Neural cell (in vitro differentiated cells): ENCODE measurements at regions not wholly inside any gene's neighbourhood (a gene's known extent, or its start where the extent isn't known, plus 50 kb on each side); places are given as distances from the start of the nearest gene placed in this dataset.

Source experiments
- H2AFZ ChIP-seq: fragments of 200-600, 300-800 bp; sonication (generic), shearing (Covaris generic); 2 replicates; pipeline ENCODE4 v1.6.0; 2014; ENCODE audit warnings: low read depth, mild to moderate bottlenecking, antibody characterized with exemption, low read length, moderate library complexity
- H3F3A ChIP-seq: fragments of 200-600 bp; shearing (Covaris generic); 2 replicates; pipeline ENCODE4 v1.6.1; 2016; ENCODE audit warnings: mild to moderate bottlenecking, moderate library complexity, mixed read lengths, antibody characterized with exemption, low read length; ENCODE audit not compliant: insufficient read depth, poor library complexity, severe bottlenecking
- H3K27ac ChIP-seq: fragments of 200-600, 300-800 bp; sonication (generic), shearing (Covaris generic); 2 replicates; pipeline ENCODE4 v1.5.1; 2014; ENCODE audit warnings: mild to moderate bottlenecking, low read length, moderate library complexity
- H3K27me3 ChIP-seq: fragments of 300-800, 200-600 bp; sonication (generic), shearing (Covaris generic); 2 replicates; pipeline ENCODE4 v1.6.0; 2014; ENCODE audit warnings: mild to moderate bottlenecking, low read depth, low read length, moderate library complexity; ENCODE audit not compliant: insufficient read depth
- H3K36me3 ChIP-seq: fragments of 300-800, 200-600 bp; sonication (generic), shearing (Covaris generic); 2 replicates; pipeline ENCODE4 v1.5.1; 2014; ENCODE audit warnings: mild to moderate bottlenecking, antibody characterized with exemption, low read length, moderate library complexity; ENCODE audit not compliant: insufficient read depth
- H3K4me2 ChIP-seq: fragments of 300-800, 200-600 bp; sonication (generic), shearing (Covaris generic); 2 replicates; pipeline ENCODE4 v1.6.0; 2014; ENCODE audit warnings: mild to moderate bottlenecking, low read length
- H3K4me3 ChIP-seq: fragments of 300-800, 200-600 bp; sonication (generic), shearing (Covaris generic); 2 replicates; pipeline ENCODE4 v1.5.1; 2014; ENCODE audit warnings: mild to moderate bottlenecking, low read length, moderate library complexity
- H3K79me2 ChIP-seq: fragments of 200-600 bp; shearing (Covaris generic); replicated peaks from 2 replicates; pipeline ENCODE4 v1.6.0; 2014; ENCODE audit warnings: mild to moderate bottlenecking, low read length, moderate library complexity; ENCODE audit not compliant: insufficient read depth
- H3K9ac ChIP-seq: fragments of 300-800, 200-600 bp; sonication (generic), shearing (Covaris generic); 2 replicates; pipeline ENCODE4 v1.6.1; 2016; ENCODE audit warnings: mild to moderate bottlenecking, low read length, mixed read lengths
- H3K9me2 ChIP-seq: fragments of 200-600 bp; shearing (Covaris generic); 2 replicates; pipeline ENCODE4 v1.6.1; 2016; ENCODE audit warnings: mild to moderate bottlenecking, low read length, mixed read lengths; ENCODE audit not compliant: insufficient read depth
- H3K9me3 ChIP-seq: fragments of 200-600, 300-800 bp; sonication (generic), shearing (Covaris generic); 2 replicates; pipeline ENCODE4 v1.6.1; 2016; ENCODE audit warnings: mild to moderate bottlenecking, mixed run types, low read length, moderate library complexity, mixed read lengths
- H4K20me1 ChIP-seq: fragments of 200-600 bp; shearing (Covaris generic); 2 replicates; pipeline ENCODE4 v1.6.1; 2016; ENCODE audit warnings: mild to moderate bottlenecking, mixed run types; ENCODE audit not compliant: insufficient read depth
- EP300 ChIP-seq: fragments of 450-650 bp; conservative IDR thresholded peaks from 2 replicates; pipeline ENCODE4 v1.6.1; 2014; ENCODE audit warnings: antibody characterized with exemption, mild to moderate bottlenecking, moderate library complexity; ENCODE audit not compliant: poor library complexity, severe bottlenecking
- EZH2 ChIP-seq: fragments of 200-600, 300-800 bp; shearing (Covaris generic), sonication (generic); IDR thresholded peaks from 2 replicates; pipeline ENCODE4 v1.6.1; 2014; ENCODE audit warnings: antibody characterized with exemption, low read length, borderline replicate concordance, mild to moderate bottlenecking; ENCODE audit not compliant: insufficient read depth, poor library complexity, severe bottlenecking
- MXI1 ChIP-seq: fragments of 450-650 bp; conservative IDR thresholded peaks from 2 replicates; pipeline ENCODE4 v1.6.1; 2014; ENCODE audit warnings: antibody characterized with exemption, mild to moderate bottlenecking; ENCODE audit not compliant: poor library complexity, severe bottlenecking
- POLR2AphosphoS5 ChIP-seq: IDR thresholded peaks from 2 replicates; pipeline ENCODE4 v1.6.1; 2012
- RAD21 ChIP-seq: fragments of 450-650 bp; conservative IDR thresholded peaks from 2 replicates; pipeline ENCODE4 v1.6.1; 2014; ENCODE audit warnings: antibody characterized with exemption, mild to moderate bottlenecking, moderate library complexity
- SMC3 ChIP-seq: fragments of 450-650 bp; conservative IDR thresholded peaks from 2 replicates; pipeline ENCODE4 v1.6.1; 2014; ENCODE audit warnings: antibody characterized with exemption, mild to moderate bottlenecking, moderate library complexity; ENCODE audit not compliant: poor library complexity
- TAF1 ChIP-seq: IDR thresholded peaks from 2 replicates; pipeline ENCODE4 v1.6.1; 2012; ENCODE audit warnings: low read depth
- TF ChIP-seq, protein P1 (sequence below): fragments of 450-650 bp; IDR thresholded peaks from 2 replicates; pipeline ENCODE4 v1.5.1; 2014; ENCODE audit warnings: antibody characterized with exemption, mild to moderate bottlenecking, moderate library complexity; ENCODE audit not compliant: poor library complexity, severe bottlenecking
- TF ChIP-seq, protein P2 (sequence below): IDR thresholded peaks from 2 replicates; pipeline ENCODE4 v1.6.1; 2012; ENCODE audit warnings: borderline replicate concordance

DNA sequence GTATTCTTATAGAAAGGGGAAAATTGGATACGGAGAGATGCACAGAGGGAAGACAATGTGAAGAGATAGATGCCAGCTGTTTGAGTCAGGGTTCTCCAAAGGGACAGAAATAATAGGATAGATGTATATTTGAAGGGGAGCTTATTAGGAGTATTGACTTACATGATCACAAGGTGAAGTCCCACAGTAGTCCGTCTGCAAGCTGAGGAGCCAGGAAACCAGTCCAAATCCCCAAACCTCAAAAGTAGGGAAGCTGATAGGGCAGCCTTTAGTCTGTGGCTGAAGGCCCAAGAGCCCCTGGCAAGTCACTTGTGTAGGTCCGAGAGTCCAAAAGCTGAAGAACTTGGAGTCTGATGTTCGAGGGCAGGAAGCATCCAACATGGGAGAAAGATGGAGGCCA is 569.6 kb upstream of the LARGE1 start:
- Histone ChIP-seq H3K9me3 (no peaks in the 10 kb centered on the region), H3K79me2 (no peaks in the 10 kb centered on the region), H3K4me2 (no peak overlapping the region), H3K27ac (no peak overlapping the region), H2AFZ (no peak overlapping the region), H3K9me2 (no peaks in the 10 kb centered on the region), H3K9ac (no peak overlapping the region), H3K4me3 (no peak overlapping the region), H4K20me1 (no peaks in the 10 kb centered on the region), H3K27me3 (no peaks in the 10 kb centered on the region), H3F3A (no peaks in the 10 kb centered on the region), H3K36me3 (no peaks in the 10 kb centered on the region)
- TF ChIP-seq, protein P1, sequence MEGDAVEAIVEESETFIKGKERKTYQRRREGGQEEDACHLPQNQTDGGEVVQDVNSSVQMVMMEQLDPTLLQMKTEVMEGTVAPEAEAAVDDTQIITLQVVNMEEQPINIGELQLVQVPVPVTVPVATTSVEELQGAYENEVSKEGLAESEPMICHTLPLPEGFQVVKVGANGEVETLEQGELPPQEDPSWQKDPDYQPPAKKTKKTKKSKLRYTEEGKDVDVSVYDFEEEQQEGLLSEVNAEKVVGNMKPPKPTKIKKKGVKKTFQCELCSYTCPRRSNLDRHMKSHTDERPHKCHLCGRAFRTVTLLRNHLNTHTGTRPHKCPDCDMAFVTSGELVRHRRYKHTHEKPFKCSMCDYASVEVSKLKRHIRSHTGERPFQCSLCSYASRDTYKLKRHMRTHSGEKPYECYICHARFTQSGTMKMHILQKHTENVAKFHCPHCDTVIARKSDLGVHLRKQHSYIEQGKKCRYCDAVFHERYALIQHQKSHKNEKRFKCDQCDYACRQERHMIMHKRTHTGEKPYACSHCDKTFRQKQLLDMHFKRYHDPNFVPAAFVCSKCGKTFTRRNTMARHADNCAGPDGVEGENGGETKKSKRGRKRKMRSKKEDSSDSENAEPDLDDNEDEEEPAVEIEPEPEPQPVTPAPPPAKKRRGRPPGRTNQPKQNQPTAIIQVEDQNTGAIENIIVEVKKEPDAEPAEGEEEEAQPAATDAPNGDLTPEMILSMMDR, result no peak

DNA sequence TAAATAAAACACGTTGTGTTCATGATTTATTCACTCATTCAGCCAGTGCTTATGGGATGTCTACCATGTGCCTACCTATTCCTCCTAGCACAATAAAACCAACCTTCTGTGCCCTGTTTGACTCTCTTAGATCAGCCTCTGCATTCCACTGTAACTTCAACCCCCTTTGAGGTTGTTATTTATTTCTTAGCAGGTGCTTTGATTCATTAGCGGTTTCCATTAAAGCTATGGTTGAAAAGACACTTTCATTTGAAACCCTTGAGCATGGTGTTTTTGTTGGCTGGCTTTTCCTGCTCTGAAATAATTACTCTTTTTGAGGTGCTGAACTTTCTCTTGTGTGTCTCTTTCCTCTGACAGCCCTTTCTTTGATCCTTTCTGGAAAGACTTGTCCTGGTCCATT is 570.6 kb upstream of the LARGE1 start:
- Histone ChIP-seq H3K9me2 (no peaks in the 10 kb centered on the region), H3K4me3 (no peak overlapping the region), H4K20me1 (no peaks in the 10 kb centered on the region), H3K27ac (no peak overlapping the region), H3K9me3 (no peaks in the 10 kb centered on the region), H3K4me2 (no peak overlapping the region), H2AFZ (no peak overlapping the region), H3K36me3 (no peaks in the 10 kb centered on the region), H3K79me2 (no peaks in the 10 kb centered on the region), H3F3A (no peaks in the 10 kb centered on the region), H3K9ac (no peak overlapping the region), H3K27me3 (no peaks in the 10 kb centered on the region)
- TF ChIP-seq TAF1 (no peak), EP300 (no peak), MXI1 (no peak)
- TF ChIP-seq, protein P2, sequence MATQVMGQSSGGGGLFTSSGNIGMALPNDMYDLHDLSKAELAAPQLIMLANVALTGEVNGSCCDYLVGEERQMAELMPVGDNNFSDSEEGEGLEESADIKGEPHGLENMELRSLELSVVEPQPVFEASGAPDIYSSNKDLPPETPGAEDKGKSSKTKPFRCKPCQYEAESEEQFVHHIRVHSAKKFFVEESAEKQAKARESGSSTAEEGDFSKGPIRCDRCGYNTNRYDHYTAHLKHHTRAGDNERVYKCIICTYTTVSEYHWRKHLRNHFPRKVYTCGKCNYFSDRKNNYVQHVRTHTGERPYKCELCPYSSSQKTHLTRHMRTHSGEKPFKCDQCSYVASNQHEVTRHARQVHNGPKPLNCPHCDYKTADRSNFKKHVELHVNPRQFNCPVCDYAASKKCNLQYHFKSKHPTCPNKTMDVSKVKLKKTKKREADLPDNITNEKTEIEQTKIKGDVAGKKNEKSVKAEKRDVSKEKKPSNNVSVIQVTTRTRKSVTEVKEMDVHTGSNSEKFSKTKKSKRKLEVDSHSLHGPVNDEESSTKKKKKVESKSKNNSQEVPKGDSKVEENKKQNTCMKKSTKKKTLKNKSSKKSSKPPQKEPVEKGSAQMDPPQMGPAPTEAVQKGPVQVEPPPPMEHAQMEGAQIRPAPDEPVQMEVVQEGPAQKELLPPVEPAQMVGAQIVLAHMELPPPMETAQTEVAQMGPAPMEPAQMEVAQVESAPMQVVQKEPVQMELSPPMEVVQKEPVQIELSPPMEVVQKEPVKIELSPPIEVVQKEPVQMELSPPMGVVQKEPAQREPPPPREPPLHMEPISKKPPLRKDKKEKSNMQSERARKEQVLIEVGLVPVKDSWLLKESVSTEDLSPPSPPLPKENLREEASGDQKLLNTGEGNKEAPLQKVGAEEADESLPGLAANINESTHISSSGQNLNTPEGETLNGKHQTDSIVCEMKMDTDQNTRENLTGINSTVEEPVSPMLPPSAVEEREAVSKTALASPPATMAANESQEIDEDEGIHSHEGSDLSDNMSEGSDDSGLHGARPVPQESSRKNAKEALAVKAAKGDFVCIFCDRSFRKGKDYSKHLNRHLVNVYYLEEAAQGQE, result no peak

- Histone ChIP-seq H3K9ac (no peak overlapping the region), H3K4me3 (no peak overlapping the region), H3K9me3 (no peaks in the 10 kb centered on the region), H3K79me2 (no peaks in the 10 kb centered on the region), H3K9me2 (no peaks in the 10 kb centered on the region), H3K27me3 (no peaks in the 10 kb centered on the region), H3K36me3 (no peaks in the 10 kb centered on the region), H3K27ac (no peak overlapping the region), H3F3A (no peaks in the 10 kb centered on the region), H2AFZ (no peak overlapping the region), H4K20me1 (no peaks in the 10 kb centered on the region), H3K4me2 (no peak overlapping the region)
- TF ChIP-seq MXI1 (no peak), SMC3 (no peak), TAF1 (no peak), POLR2AphosphoS5 (no peak), EP300 (no peak), RAD21 (no peak), EZH2 (no peak)
- TF ChIP-seq, protein P1, result no peak
- TF ChIP-seq, protein P2, result no peak
Measured at GRCh38 chr22:34493486-34493885, 572.5 kb upstream of the ISX start.
